GM18526 (cell line): ENCODE measurements at regions not wholly inside any gene's neighbourhood (a gene's known extent, or its start where the extent isn't known, plus 50 kb on each side); places are given as distances from the start of the nearest gene placed in this dataset.

Experiments
- POLR2A ChIP-seq: IDR thresholded peaks from 3 replicates; pipeline ENCODE4 v1.6.1; 2011; ENCODE audit not compliant: insufficient read length; ENCODE audit errors: extremely low read depth

DNA sequence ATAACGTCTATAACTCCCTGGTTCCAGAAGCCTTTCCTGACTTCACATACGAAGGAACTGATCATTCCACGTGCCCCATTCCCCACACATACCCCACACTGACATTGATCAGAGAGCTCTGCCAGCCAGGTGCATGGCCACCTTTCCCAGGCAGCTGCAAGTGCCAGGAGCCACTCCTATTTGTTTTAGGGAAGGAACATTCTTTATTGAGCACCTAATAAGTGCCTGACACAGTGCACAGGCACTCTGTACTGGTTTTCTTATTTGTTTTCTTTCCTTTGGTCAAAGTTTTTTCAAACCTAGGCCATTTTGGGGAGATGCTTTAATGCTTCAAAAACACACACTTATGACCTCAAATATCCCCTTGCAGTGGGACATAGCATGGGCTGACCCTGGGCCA is 50.0 kb downstream of the PITPNM2 start:
- TF ChIP-seq POLR2A: no peak

DNA sequence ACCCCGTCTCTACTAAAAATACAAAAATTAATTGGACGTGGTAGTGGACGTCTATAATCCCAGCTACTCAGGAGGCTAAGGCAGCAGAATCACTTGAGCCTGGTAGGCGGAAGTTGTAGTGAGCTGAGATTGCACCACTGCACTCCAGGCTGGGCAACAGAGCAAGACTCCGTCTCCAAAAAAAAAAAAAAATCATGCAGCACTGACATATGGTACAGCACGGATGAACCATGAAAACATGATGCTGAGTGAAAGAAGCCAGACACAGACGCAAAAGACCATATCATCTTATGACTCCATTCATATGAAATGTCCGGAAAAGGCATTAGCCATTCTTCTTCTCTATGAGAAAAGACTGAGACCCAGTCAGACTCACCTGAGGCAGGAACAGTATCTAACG is 50.4 kb downstream of the PITPNM2 start:
- no peak for TF ChIP-seq POLR2A

DNA sequence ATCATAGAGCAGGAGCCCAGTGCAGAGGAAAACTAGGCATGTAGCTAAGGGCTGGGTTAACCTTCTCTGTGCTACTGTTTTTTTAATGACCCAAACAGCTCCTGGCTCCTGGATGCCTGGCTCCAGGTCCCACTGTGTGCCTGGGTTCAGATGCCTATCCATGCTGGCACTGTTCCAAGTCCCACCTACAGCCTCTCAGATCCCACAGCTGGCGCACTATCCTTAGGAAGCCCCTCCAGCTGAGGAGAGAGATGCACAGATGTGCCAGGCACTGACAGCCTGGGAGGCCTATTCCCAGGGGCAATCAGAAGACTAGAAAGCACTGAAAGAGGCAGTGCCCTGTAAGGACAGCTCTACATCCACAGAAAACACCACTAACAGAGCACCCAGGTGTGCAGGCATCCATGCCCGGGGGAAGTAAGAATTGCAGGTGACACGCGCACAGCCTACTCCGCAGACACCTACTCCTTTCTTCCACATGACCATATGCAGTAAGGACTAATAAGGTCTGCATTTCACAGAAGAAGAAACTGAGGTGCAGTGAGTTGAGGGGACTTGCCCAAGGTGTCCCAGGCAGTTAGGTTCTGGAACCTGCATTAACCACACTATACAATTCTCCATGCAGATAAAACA is 51.2 kb downstream of the PITPNM2 start:
- no peak for TF ChIP-seq POLR2A

DNA sequence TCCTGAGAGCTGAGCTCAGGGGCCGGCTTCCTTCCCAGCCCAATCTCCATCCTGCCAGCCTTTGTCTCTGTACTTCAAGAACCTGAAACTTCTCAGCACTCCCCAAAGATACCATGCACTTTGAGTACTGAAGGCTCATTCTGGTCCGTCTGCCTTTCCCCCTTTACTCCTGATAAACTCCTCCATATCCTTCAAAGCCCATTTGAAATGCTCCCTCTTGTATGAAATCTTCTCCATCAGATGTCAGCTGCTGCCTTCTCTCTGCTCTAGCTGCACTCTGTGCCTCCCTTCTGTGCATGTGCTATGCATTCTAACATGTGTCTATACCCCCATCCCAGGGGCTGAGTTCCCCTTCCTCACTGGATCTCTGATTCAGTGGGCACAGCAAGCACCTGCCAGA is 52.1 kb downstream of the PITPNM2 start:
- no peak for TF ChIP-seq POLR2A

DNA sequence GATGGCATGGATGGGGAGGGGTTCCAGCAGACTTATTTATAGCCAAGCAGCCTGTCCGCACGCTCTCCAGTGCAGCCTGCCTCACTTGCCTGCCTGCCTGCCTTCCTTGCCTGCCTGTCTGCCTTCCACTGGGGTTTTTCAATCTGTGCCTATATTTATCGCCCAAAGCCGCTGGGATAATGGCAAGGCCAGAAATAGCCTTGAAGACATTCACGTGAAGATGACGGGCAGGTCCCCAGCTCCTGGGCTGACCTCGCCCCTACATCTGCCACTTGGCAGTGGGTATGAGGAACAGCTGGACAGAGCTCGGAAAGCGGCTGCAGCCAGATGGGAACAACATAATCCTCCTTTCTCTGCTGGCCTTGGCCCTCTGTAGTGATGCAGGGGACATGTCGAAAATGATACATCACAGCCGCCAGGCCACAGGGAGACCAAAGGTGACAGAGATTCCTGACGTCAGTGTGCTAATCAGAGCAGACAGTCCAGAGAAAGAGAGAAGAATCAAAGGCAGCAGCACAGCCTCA is 53.3 kb downstream of the PITPNM2 start:
- no peak for TF ChIP-seq POLR2A

DNA sequence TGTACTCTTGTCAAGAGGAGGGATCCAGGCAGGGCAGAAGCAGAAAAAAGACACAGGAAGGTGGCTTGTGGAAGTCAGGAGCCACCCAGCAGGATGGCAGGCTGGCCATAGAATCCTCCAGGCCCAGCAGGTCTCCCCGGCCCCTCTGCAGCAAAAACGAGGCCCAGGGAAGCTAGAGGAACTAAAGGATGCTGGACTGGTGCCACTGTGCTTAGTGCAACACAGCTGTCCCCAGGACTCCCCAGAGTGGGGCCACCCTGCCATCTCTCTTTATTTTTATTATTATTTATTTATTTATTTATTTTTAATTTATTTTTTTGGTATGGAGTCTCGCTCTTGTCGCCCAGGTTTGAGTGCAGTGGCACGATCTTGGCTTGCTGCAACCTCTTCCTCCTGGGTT is 54.1 kb downstream of the PITPNM2 start:
- no peak for TF ChIP-seq POLR2A

DNA sequence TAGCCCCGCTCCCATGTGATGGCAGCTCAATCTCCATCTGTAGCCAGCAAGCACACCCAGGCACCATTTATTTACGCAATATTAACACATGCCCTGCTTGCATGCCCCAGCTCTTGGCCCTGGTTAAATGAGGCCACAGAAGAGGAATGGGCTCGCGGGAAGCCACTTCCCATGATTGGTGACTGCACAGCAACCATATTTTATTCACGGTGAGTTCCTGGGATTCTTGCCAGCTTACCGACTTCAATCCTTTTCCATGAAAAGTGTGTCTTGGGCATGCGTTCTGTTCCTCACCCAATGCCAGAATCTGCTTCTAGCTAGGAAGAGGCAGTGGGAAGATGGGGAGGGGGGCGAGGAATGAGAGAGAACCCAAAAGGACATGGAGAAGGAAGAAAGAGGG is 54.7 kb downstream of the PITPNM2 start:
- no peak for TF ChIP-seq POLR2A

DNA sequence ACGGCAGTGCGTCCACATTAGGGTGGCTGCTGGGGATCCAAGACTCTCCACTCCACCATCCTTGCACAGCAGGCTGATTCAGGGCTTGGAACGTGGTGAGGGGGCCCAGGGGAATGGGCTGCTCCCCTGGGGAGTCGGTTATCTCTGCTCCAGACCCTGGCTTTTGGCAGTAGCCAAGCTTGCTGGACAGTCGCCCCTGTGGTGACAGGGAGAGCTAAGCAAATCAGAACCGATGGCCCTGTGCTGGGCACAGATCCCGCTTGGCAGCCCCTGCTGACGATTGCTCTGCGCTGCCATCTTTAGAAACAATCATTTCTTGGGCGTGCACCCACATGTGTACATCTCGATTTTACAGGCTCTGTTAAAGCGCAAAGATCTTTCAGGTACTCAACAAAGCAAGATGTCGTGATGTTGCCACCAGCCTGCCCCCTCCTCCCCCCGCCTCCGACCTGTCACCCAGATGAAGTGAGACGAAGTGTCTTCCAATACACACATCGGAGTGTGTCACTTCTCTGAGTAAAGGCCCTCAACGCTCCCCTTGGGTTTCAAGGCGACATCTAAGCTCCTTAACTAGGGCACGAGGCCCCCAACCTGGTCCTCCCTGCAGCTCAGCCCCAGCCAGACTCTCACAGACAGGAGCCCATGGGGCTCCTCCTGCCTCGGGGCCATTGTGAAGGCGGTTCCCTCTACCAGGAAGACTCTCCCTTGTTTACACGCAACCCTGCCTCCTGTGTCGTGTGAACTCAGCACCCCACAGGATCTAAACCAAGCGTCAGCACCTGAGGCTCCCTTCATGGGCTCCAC is 55.6 kb downstream of the PITPNM2 start:
- no peak for TF ChIP-seq POLR2A

DNA sequence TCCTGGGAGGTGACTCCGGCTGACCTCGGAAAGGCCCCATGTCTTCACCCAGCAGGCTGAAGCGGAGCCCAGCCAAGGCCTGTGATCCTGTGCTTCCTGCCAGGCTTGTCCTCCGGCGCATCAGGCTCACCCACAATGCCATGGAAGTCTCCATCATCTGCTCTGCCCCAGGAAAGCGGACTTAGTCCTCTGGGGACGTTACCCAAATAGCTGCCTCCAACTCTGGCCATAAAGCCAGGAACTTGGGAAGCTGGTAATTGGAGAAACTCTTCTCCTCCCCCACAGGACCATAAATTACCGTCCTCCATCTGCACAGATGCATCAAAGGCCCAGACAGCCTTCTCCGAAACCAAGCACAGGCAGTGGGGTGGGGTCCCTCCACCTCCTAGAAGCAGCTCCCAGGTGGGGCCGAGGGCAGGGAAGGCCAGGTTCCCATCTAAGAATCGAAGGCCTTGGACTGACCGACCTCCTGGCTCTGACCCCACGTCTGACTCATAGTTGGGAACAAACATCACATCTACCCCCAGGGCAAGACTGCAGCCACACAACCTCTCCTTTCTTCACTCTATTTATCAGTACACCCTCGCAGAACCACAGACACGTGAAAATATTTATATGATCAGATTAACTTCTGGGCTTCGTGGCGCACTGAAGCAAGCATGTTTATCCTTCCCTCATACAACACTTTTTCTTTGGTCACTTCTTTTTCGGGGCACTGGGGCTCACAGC is 56.4 kb downstream of the PITPNM2 start:
- no peak for TF ChIP-seq POLR2A

DNA sequence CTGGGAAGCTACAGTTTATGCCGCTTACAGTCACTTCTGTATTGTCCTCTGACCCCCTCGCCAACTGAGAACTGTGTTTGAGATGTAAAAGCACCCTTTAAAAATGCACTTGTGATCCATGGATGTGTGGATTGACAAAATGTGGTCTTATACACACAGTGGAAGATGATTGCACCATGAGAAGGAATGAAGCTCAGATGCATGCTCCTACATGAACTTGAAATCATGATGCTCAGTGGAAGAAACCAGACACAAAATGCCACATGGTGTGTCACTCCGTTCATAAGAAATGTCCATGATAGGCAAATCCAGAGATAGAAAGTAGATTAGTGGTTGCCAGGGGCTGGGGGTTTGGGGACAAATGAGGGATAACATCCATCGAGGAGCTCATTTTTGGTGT is 58.0 kb downstream of the PITPNM2 start:
- no peak for TF ChIP-seq POLR2A

DNA sequence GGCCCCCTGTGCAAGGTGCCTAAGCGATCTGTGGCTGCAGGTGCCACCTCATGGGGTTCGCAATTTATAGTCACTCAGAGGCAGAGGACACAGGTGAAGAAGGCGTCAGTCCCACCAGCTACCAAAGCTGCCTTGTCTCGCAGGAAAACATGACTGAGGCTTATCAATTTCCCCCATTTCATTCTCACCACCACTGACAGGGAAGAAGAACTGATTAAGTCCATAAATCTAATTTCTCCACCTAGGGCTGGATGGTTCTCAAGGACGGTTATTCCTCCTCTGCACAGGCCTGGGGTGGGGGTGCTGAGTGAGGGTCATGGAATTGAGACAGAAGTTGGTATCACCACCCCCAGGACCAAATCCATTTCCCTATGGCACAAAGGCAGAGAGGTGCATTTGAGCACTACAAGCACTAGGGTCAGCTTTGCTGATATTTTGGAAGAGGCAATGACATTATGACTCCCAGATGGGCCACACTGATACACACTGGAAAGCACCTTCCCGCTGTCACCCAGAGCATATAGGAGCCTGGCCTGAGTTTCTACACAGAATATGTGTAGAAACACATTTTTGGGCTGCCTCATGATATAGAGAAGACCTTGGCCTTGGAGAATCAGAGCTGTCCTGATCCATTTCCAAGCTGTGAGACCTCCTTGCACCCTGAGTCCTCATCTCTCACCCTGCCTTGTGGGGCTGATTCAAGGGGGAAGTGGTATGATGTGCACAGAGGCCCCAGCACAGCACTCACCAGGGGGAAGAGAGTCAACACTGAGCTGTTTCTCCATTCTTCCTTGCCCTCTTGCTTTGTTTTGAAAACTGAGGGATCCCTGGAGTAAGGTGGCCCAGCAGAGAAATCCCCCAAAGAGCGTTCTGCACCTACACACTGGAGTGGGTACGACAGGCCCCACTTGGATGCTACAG is 59.4 kb downstream of the PITPNM2 start:
- no peak for TF ChIP-seq POLR2A

DNA sequence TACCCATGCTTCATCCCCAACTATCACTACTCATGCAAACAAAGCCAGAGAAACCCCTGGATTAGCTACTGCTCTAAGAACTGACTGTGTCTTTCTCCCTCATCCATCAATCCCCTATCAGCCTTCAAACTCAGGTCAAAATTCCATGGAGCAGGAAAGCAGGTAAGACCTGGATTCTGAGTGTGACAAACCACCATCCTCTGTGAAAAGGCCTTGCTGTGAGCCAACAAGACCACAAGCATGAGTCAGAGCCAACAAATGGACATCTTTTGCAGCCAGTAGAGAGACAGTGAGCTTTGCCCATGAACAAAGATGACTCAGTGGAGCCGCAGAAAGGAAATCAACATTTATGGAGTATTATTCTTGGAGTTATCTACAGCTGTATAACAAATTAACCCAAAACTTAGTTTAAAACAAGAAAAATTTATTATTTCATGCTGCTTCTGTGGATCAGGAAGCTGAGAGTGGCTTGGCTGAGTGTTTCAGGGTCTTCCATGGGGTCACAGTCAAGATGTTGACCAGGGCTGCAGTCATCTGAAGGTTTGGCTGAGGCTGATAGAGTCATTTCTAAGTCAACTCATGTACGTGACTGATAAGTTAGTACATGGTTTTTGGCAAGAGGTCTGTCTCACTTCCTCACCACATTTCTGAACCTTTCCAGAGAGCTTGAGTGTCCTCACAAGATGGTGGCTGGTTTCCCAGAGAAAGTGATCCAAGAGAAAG is 61.1 kb downstream of the PITPNM2 start:
- no peak for TF ChIP-seq POLR2A

DNA sequence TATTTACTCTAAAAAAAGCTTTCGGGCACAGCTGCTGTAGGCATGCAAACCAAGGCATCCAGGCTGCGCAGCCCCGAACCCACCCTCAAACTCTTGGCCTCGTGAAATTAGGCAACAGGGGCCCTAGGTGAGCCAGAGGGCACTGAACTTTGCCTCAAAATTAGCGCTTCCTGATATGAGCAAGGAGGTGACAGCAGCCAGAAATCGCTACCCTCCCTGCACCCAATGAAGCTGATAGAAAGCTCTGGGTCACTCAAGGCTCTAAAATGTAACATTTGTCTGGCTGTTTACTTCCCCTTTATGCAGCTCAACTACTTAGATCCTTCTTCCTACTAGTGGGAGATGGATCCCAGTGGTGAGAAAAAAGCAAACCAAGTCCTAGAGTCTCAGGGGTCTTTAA is 61.8 kb downstream of the PITPNM2 start:
- TF ChIP-seq POLR2A: no peak
